PC-3 (cell line): ENCODE measurements at regions not wholly inside any gene's neighbourhood (a gene's known extent, or its start where the extent isn't known, plus 50 kb on each side); places are given as distances from the start of the nearest gene placed in this dataset.

ENCODE experiments used
- ATAC-seq: fragments of 200-7000 bp; cut with Tn5 transposase; 2 replicates; pipeline ENCODE4 v1.9.1; 2020; ENCODE audit warnings: mild to moderate bottlenecking, moderate library complexity
- BruUV-seq: library from RNA; stranded (reverse); fragments of 400-500 nt; replicated peaks from 2 replicates; lab custom pipeline; 2021; lab: Mats Ljungman, UMichigan
- CTCF ChIA-PET: fragments of 300-600 bp; sonication (Branson Sonifier 250); formaldehyde crosslinking; loops from one replicate; lab custom pipeline; 2022; ENCODE audit warnings: antibody characterized with exemption; lab: Charles Lee
- POLR2A ChIA-PET: fragments of 300-600 bp; sonication (Branson Sonifier 250); formaldehyde crosslinking; loops from one replicate; lab custom pipeline; 2022; ENCODE audit warnings: antibody characterized with exemption; ENCODE audit not compliant: unreplicated experiment; lab: Charles Lee
- DNase-seq: peaks from one replicate; pipeline ENCODE4 v3.0.0-alpha.2; 2015
- H2AFZ ChIP-seq: fragments of 300-600 bp; sonication (generic); 2 replicates; pipeline ENCODE4 v1.6.0; 2016; ENCODE audit warnings: antibody characterized with exemption, low read length
- H3F3A ChIP-seq: fragments of 300-600 bp; sonication (generic); one replicate; pipeline ENCODE4 v1.6.0; 2017; ENCODE audit warnings: antibody characterized with exemption, low read length, control low read depth, mild to moderate bottlenecking; ENCODE audit not compliant: unreplicated experiment
- H3K27ac ChIP-seq: fragments of 300-600 bp; sonication (generic); 2 replicates; pipeline ENCODE4 v1.5.1; 2016; ENCODE audit warnings: mild to moderate bottlenecking, low read length
- H3K27me3 ChIP-seq: fragments of 300-600 bp; sonication (generic); 2 replicates; pipeline ENCODE4 v1.6.1; 2016; ENCODE audit warnings: low read length, mixed read lengths
- H3K36me3 ChIP-seq: fragments of 300-600 bp; sonication (generic); 2 replicates; pipeline ENCODE4 v1.6.1; 2016; ENCODE audit warnings: low read depth, mixed run types, low read length, mixed read lengths
- H3K4me1 ChIP-seq: fragments of 300-600 bp; sonication (generic); 2 replicates; pipeline ENCODE4 v1.5.1; 2016; ENCODE audit warnings: low read length; ENCODE audit not compliant: insufficient read depth
- H3K4me2 ChIP-seq: fragments of 300-600 bp; sonication (generic); 2 replicates; pipeline ENCODE4 v1.6.0; 2016; ENCODE audit warnings: low read length
- H3K4me3 ChIP-seq: fragments of 300-600 bp; sonication (generic); 2 replicates; pipeline ENCODE4 v1.5.1; 2016; ENCODE audit warnings: mild to moderate bottlenecking, low read length, mixed read lengths
- H3K79me2 ChIP-seq: fragments of 300-600 bp; sonication (generic); 2 replicates; pipeline ENCODE4 v1.6.1; 2017; ENCODE audit warnings: low read length, mixed read lengths
- H3K9ac ChIP-seq: fragments of 300-600 bp; sonication (generic); 2 replicates; pipeline ENCODE4 v1.6.0; 2016; ENCODE audit warnings: mild to moderate bottlenecking, low read length
- H3K9me2 ChIP-seq: fragments of 300-600 bp; sonication (generic); replicated peaks from 2 replicates; pipeline ENCODE4 v1.6.1; 2016; ENCODE audit warnings: mixed run types, low read length, mixed read lengths
- H3K9me3 ChIP-seq: fragments of 300-600 bp; sonication (generic); 2 replicates; pipeline ENCODE4 v1.6.1; 2016; ENCODE audit warnings: low read length, mixed read lengths
- H4K20me1 ChIP-seq: fragments of 300-600 bp; sonication (generic); 2 replicates; pipeline ENCODE4 v1.6.1; 2016; ENCODE audit warnings: low read length, mixed read lengths
- CTCF ChIP-seq: fragments of 300-600 bp; sonication (generic); conservative IDR thresholded peaks from 2 replicates; pipeline ENCODE4 v1.5.1; 2017; ENCODE audit warnings: antibody characterized with exemption, low read depth, mild to moderate bottlenecking, low read length
- EZH2 ChIP-seq: fragments of 300-600 bp; sonication (generic); IDR thresholded peaks from one replicate; pipeline ENCODE4 v1.6.1; 2017; ENCODE audit warnings: antibody characterized with exemption, mild to moderate bottlenecking, low read length; ENCODE audit not compliant: unreplicated experiment
- EZH2phosphoT487 ChIP-seq: fragments of 300-600 bp; sonication (generic); IDR thresholded peaks from 2 replicates; pipeline ENCODE4 v1.6.1; 2018; ENCODE audit warnings: mild to moderate bottlenecking, antibody characterized with exemption, low read length, borderline replicate concordance
- intact Hi-C: fragments of 100-400 bp; cut with micrococcal nuclease; formaldehyde crosslinking; loops from 2 replicates; pipeline ENCODE4 v1.9.0; 2023

- Histone ChIP-seq H2AFZ (no peak overlapping the region), H4K20me1 (no peaks in the 10 kb centered on the region), H3K4me2 (no peak overlapping the region), H3K27ac (no peak overlapping the region), H3K4me3 (no peak overlapping the region), H3K9me2 (no peaks in the 10 kb centered on the region), H3F3A (no peaks in the 10 kb centered on the region), H3K27me3 (no peaks in the 10 kb centered on the region), H3K4me1 (no peaks in the 10 kb centered on the region), H3K9me3 (no peaks in the 10 kb centered on the region), H3K79me2 (no peaks in the 10 kb centered on the region), H3K36me3 (no peaks in the 10 kb centered on the region), H3K9ac (no peak overlapping the region)
- intact Hi-C loops, result no loop called here
- ATAC-seq (no peak), DNase-seq (no peak)
- ChIA-PET CTCF (no interaction called here), POLR2A (no interaction called here)
- no TSS peak for BruUV-seq
- TF ChIP-seq EZH2, result no peak
- no peak for TF ChIP-seq CTCF
- no peak for TF ChIP-seq EZH2phosphoT487
Observed at GRCh38 chr9:79054500-79054899, 517.3 kb upstream of the TLE4 start.

- Histone ChIP-seq H3K36me3 (no peaks in the 10 kb centered on the region), H3K27me3 (no peaks in the 10 kb centered on the region), H3K9ac (no peak overlapping the region), H3K27ac (no peak overlapping the region), H3K4me2 (no peak overlapping the region), H3F3A (no peaks in the 10 kb centered on the region), H2AFZ (no peak overlapping the region), H3K9me3 (no peaks in the 10 kb centered on the region), H4K20me1 (no peaks in the 10 kb centered on the region), H3K4me1 (no peaks in the 10 kb centered on the region), H3K4me3 (no peak overlapping the region), H3K79me2 (no peaks in the 10 kb centered on the region), H3K9me2 (no peaks in the 10 kb centered on the region)
- intact Hi-C loops, result no loop called here
- ATAC-seq (no peak), DNase-seq (no peak)
- CTCF ChIA-PET, result no interaction called here
- TF ChIP-seq EZH2, result no peak
- POLR2A ChIA-PET, result no interaction called here
- BruUV-seq, result no TSS peak
Observed at GRCh38 chr9:79056041-79056440, 515.7 kb upstream of the TLE4 start.

- Histone ChIP-seq H3K27me3 (no peaks in the 10 kb centered on the region), H3K79me2 (no peaks in the 10 kb centered on the region), H3K36me3 (no peaks in the 10 kb centered on the region), H3K4me3 (no peak overlapping the region), H4K20me1 (no peaks in the 10 kb centered on the region), H3K27ac (no peak overlapping the region), H2AFZ (no peak overlapping the region), H3K4me2 (no peak overlapping the region), H3K9me2 (no peaks in the 10 kb centered on the region), H3K9me3 (no peaks in the 10 kb centered on the region), H3F3A (no peaks in the 10 kb centered on the region), H3K4me1 (no peaks in the 10 kb centered on the region), H3K9ac (no peak overlapping the region)
- intact Hi-C loops, result no loop called here
- ATAC-seq, result no peak
- TF ChIP-seq EZH2phosphoT487, result no peak
- TF ChIP-seq CTCF, result no peak
- TF ChIP-seq EZH2, result no peak
- POLR2A ChIA-PET, result no interaction called here
- DNase-seq, result no peak
- CTCF ChIA-PET, result no interaction called here
- no TSS peak for BruUV-seq
Observed at GRCh38 chr9:79057576-79057975, 514.2 kb upstream of the TLE4 start.
